Neutrophil (primary cell): ENCODE measurements at regions not wholly inside any gene's neighbourhood (a gene's known extent, or its start where the extent isn't known, plus 50 kb on each side); places are given as distances from the start of the nearest gene placed in this dataset.

Experiments
- H3K27ac ChIP-seq: fragments of 200-600 bp; sonication (generic); 2 replicates; pipeline ENCODE4 v1.5.1; 2016; ENCODE audit warnings: mild to moderate bottlenecking, moderate library complexity
- H3K27me3 ChIP-seq: fragments of 200-600 bp; sonication (generic); 2 replicates; pipeline ENCODE4 v1.6.0; 2016; ENCODE audit warnings: mild to moderate bottlenecking
- H3K36me3 ChIP-seq: fragments of 200-600 bp; sonication (generic); 2 replicates; pipeline ENCODE4 v1.5.1; 2017
- H3K4me1 ChIP-seq, 2 experiments: fragments of 200-600 bp in 1 of 2; sonication (generic) in 1 of 2; 1 replicate in 1 of 2; 2 replicates in 1 of 2; pipeline versions ENCODE4 v1.5.1 to v1.6.1; 2013 to 2016; ENCODE audit warnings: low read depth in 1 of 2, low read length in 1 of 2, mild to moderate bottlenecking in 1 of 2, moderate library complexity in 1 of 2; ENCODE audit not compliant: control insufficient read depth in 1 of 2, insufficient read depth in 1 of 2
- H3K4me3 ChIP-seq, 2 experiments: fragments of 200-600 bp in 1 of 2; sonication (generic) in 1 of 2; 1 replicate in 1 of 2; 2 replicates in 1 of 2; pipeline ENCODE4 v1.5.1; 2013 to 2016; ENCODE audit warnings: low read depth in 1 of 2, low read length in 1 of 2, mild to moderate bottlenecking in 1 of 2, moderate library complexity in 1 of 2
- H3K9me3 ChIP-seq: fragments of 200-600 bp; sonication (generic); 2 replicates; pipeline ENCODE4 v1.5.1; 2016
- CTCF ChIP-seq: fragments of 200-600 bp; sonication (generic); IDR thresholded peaks from 2 replicates; pipeline ENCODE4 v1.5.1; 2016; ENCODE audit warnings: antibody characterized with exemption

- H3K4me1 ChIP-seq = no peaks in the 10 kb centered on the region
- H3K27ac ChIP-seq = no peak overlapping the region
- no peak for TF ChIP-seq CTCF
- no peaks in the 10 kb centered on the region for H3K36me3 ChIP-seq
- no peaks in the 10 kb centered on the region for H3K27me3 ChIP-seq
- H3K4me3 ChIP-seq = no peak overlapping the region
- H3K9me3 ChIP-seq = no peaks in the 10 kb centered on the region
These were observed 266.5 kb downstream of the TSN start for GRCh38 chr2:122021941-122022340.

GRCh38 chr2:122022531-122022930 lies 267.1 kb downstream of the TSN start:
- H3K9me3 ChIP-seq = no peaks in the 10 kb centered on the region
- H3K4me1 ChIP-seq = no peaks in the 10 kb centered on the region
- no peaks in the 10 kb centered on the region for H3K27me3 ChIP-seq
- H3K36me3 ChIP-seq = no peaks in the 10 kb centered on the region
- H3K27ac ChIP-seq = no peak overlapping the region
- no peak overlapping the region for H3K4me3 ChIP-seq
- no peak for TF ChIP-seq CTCF

GRCh38 chr2:122023059-122023864 lies 267.8 kb downstream of the TSN start:
- H3K9me3 ChIP-seq = no peaks in the 10 kb centered on the region
- no peak for TF ChIP-seq CTCF
- no peaks in the 10 kb centered on the region for H3K27me3 ChIP-seq
- H3K4me3 ChIP-seq = no peak overlapping the region
- H3K4me1 ChIP-seq = no peaks in the 10 kb centered on the region
- no peaks in the 10 kb centered on the region for H3K36me3 ChIP-seq
- no peak overlapping the region for H3K27ac ChIP-seq

- no peaks in the 10 kb centered on the region for H3K27me3 ChIP-seq
- no peaks in the 10 kb centered on the region for H3K9me3 ChIP-seq
- H3K27ac ChIP-seq = no peak overlapping the region
- H3K4me3 ChIP-seq = no peak overlapping the region
- no peaks in the 10 kb centered on the region for H3K4me1 ChIP-seq
- no peak for TF ChIP-seq CTCF
- no peaks in the 10 kb centered on the region for H3K36me3 ChIP-seq
These were observed 272.2 kb downstream of the TSN start for GRCh38 chr2:122027510-122028217.

- Histone ChIP-seq H3K36me3 (no peaks in the 10 kb centered on the region), H3K27ac (no peak overlapping the region), H3K4me3 (no peak overlapping the region), H3K27me3 (no peaks in the 10 kb centered on the region), H3K9me3 (no peaks in the 10 kb centered on the region), H3K4me1 (no peaks in the 10 kb centered on the region)
- TF ChIP-seq CTCF = no peak
These were observed 273.1 kb downstream of the TSN start for GRCh38 chr2:122028371-122029100.
